GM18520 (cell line): ENCODE measurements at regions not wholly inside any gene's neighbourhood (a gene's known extent, or its start where the extent isn't known, plus 50 kb on each side); places are given as distances from the start of the nearest gene placed in this dataset.
"Not testable (repeated sequence)": the region's sequence is repeated elsewhere in the genome, so short reads cannot be mapped to it uniquely, and the experiment has no call there.

Source experiments
- ATAC-seq: cut with Tn5 transposase; IDR thresholded peaks from one replicate; pipeline ENCODE4 v1.9.1; 2021; ENCODE audit not compliant: unreplicated experiment

- ATAC-seq, result no peak
Measured at GRCh38 chr12:58615576-58615975, 304.7 kb downstream of the LRIG3 start.

GRCh38 chr12:58616618-58617017 is 303.7 kb downstream of the LRIG3 start:
- no peak for ATAC-seq

GRCh38 chr12:58621126-58621525 is 299.2 kb downstream of the LRIG3 start:
- ATAC-seq, result no peak

- ATAC-seq, result no peak
Measured at GRCh38 chr12:58629376-58629775, 290.9 kb downstream of the LRIG3 start.

GRCh38 chr12:58633479-58633878 is 286.8 kb downstream of the LRIG3 start:
- no peak for ATAC-seq

GRCh38 chr12:58639318-58639934 is 280.9 kb downstream of the LRIG3 start:
- no peak for ATAC-seq

- no peak for ATAC-seq
Measured at GRCh38 chr12:58640314-58640713, 280.0 kb downstream of the LRIG3 start.

- ATAC-seq, result no peak
Measured at GRCh38 chr12:58645946-58646345, 274.4 kb downstream of the LRIG3 start.

- ATAC-seq, result no peak
Measured at GRCh38 chr12:58647495-58647894, 272.8 kb downstream of the LRIG3 start.

- no peak for ATAC-seq
Measured at GRCh38 chr12:58648176-58648575, 272.1 kb downstream of the LRIG3 start.

- no peak for ATAC-seq
Measured at GRCh38 chr12:58651850-58652249, 268.5 kb downstream of the LRIG3 start.

GRCh38 chr12:58654021-58654420 is 266.3 kb downstream of the LRIG3 start:
- ATAC-seq, result no peak

GRCh38 chr12:58655375-58655774 is 264.9 kb downstream of the LRIG3 start:
- ATAC-seq, result no peak

- no peak for ATAC-seq
Measured at GRCh38 chr12:58656254-58657009, 263.9 kb downstream of the LRIG3 start.

GRCh38 chr12:58657190-58657589 is 263.1 kb downstream of the LRIG3 start:
- no peak for ATAC-seq

- no peak for ATAC-seq
Measured at GRCh38 chr12:58665375-58665774, 254.9 kb downstream of the LRIG3 start.

GRCh38 chr12:58668233-58668632 is 252.1 kb downstream of the LRIG3 start:
- ATAC-seq, result no peak

GRCh38 chr12:58668871-58669270 is 251.4 kb downstream of the LRIG3 start:
- ATAC-seq, result no peak

- ATAC-seq, result no peak
Measured at GRCh38 chr12:58670623-58671022, 249.7 kb downstream of the LRIG3 start.

GRCh38 chr12:58671196-58671595 is 249.1 kb downstream of the LRIG3 start:
- no peak for ATAC-seq

- ATAC-seq, result no peak
Measured at GRCh38 chr12:58673021-58673420, 247.3 kb downstream of the LRIG3 start.

GRCh38 chr12:58677833-58678232 is 242.5 kb downstream of the LRIG3 start:
- ATAC-seq, result not testable (repeated sequence)

GRCh38 chr12:58678753-58679152 is 241.6 kb downstream of the LRIG3 start:
- no peak for ATAC-seq
